Peyer's patch (tissue), 4 donors: ENCODE measurements at regions not wholly inside any gene's neighbourhood (a gene's known extent, or its start where the extent isn't known, plus 50 kb on each side); places are given as distances from the start of the nearest gene placed in this dataset.
"Not testable (repeated sequence)": the region's sequence is repeated elsewhere in the genome, so short reads cannot be mapped to it uniquely, and the experiment has no call there.

Source experiments
- POLR2A ChIP-seq, 2 donors: fragments of 450-650 bp; IDR thresholded peaks; one replicate each; pipeline ENCODE4 v1.5.1; 2017; ENCODE audit warnings: antibody characterized with exemption in 2 of 2, mild to moderate bottlenecking in 2 of 2, moderate library complexity in 2 of 2
- TF ChIP-seq, protein P1 (sequence below), 6 experiments: fragments of 450-650 bp in 4 of 6; fragments of 200-600 bp in 2 of 6; sonication (generic) in 1 of 6; IDR thresholded peaks; one replicate each; pipeline ENCODE4 v1.5.1; 2017 to 2019; ENCODE audit warnings: antibody characterized with exemption in 6 of 6, mild to moderate bottlenecking in 3 of 6, moderate library complexity in 1 of 6

DNA sequence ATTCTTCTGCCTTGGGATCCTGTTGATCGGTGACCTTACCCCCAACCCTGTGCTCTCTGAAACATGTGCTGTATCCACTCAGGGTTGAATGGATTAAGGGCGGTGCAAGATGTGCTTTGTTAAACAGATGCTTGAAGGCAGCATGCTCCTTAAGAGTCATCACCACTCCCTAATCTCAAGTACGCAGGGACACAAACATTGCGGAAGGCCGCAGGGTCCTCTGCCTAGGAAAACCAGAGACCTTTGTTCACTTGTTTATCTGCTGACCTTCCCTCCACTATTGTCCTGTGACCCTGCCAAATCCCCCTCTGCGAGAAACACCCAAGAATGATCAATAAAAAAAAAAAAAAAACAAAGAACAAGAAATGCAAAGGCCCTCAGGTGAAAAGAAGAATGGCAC lies 126.1 kb upstream of the RAP1B start:
- TF ChIP-seq, protein P1, sequence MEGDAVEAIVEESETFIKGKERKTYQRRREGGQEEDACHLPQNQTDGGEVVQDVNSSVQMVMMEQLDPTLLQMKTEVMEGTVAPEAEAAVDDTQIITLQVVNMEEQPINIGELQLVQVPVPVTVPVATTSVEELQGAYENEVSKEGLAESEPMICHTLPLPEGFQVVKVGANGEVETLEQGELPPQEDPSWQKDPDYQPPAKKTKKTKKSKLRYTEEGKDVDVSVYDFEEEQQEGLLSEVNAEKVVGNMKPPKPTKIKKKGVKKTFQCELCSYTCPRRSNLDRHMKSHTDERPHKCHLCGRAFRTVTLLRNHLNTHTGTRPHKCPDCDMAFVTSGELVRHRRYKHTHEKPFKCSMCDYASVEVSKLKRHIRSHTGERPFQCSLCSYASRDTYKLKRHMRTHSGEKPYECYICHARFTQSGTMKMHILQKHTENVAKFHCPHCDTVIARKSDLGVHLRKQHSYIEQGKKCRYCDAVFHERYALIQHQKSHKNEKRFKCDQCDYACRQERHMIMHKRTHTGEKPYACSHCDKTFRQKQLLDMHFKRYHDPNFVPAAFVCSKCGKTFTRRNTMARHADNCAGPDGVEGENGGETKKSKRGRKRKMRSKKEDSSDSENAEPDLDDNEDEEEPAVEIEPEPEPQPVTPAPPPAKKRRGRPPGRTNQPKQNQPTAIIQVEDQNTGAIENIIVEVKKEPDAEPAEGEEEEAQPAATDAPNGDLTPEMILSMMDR (IDR thresholded peaks at IDR 0.05): not testable (repeated sequence)
- TF ChIP-seq POLR2A (IDR thresholded peaks at IDR 0.05): not testable (repeated sequence)
